ENCODE measurements at regions not wholly inside any gene's neighbourhood (a gene's known extent, or its start where the extent isn't known, plus 50 kb on each side); places are given as distances from the start of the nearest gene placed in this dataset.
"Not testable (repeated sequence)": the region's sequence is repeated elsewhere in the genome, so short reads cannot be mapped to it uniquely, and the experiment has no call there.

DNA sequence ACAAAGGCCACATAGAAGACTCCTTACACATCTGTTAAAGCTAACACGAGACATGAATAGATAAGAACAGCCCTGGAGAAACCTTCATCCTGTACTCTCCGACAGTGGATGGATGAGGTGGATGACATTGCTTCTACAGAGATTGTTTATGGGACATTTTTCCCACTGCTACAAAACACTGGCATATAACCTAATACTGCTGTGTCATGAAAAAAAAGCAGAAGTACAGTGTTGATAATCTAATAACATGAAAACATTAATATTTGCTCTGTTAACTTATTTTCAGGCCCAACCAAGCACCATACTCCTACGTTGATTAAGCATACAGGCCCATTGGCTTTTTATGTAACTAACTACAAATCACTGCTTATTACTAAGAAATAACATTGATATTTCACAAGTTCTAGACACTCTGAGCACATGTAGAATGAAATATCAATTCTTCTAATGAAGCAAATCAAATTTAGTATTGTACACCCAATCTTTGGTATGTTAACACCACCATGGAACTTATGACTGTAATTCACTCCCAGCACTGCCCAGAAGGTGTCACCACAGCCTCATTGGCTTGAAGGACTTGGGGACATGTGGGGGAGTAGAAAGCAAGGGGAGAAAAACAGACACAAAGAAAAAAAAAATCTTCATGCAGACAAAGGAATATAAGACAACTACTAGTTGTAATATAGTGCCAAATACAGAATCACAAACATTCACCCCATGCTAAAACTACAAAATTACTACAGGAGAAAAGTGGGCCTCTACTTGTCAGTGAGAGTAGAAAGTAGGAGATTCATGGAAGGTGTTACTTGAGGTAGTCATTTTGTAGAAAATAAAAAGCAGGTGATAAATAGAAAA, 330.0 kb upstream of the PMFBP1 start:
- DNase-seq, result peak in 1 of 6 experiments; percentile 1

DNA sequence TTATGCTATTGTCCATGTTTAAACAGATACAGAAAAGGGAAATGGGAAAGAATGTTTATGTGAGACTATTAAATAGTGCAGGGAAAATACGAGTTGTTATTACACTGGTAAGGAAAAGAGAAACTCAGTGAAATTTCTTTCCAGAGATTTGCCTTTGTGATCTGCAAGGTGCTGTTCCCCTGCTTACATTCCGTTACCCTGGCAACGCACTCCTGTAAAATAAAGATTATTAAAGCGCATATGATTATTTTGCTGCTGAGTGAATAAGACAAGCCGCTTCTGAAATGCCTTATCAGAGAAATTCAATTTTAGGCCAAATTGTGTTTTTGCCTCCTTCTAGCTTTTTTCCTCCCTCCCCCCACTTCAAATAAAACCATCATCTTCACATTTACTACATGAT, 328.6 kb upstream of the PMFBP1 start:
- no peak for DNase-seq

DNA sequence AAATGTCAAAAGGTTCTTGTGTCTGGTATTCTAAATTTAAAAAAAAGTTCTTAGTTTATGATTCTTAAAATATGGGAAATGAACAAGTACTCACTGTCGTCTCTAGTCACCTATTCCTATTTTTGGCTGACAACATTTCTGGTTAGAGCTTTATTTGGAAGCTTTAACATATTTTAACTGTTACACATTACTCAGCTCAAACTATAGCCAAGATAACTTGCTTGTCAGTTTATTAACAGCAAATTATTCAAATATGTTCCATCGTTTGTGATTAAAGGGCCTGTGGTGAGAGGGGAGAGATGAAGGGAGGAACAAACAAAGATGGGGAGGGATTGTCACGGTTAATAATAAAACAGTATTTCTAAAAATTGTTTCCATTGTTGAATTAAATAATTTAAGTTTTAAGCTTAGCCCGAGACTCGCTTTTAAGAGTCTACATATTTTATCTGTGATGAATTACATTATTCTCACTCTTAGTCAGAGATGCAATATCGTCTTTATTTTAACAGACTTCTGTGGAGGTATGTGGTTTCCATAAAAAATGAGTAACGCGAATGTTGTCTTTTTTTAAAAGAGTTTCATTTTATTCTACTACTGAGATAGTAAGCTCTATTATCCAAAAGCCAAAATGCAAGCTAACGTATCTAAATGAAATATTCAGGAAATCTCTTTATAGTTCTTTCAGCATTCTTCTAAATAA, 321.9 kb upstream of the PMFBP1 start:
- DNase-seq, result no peak

DNA sequence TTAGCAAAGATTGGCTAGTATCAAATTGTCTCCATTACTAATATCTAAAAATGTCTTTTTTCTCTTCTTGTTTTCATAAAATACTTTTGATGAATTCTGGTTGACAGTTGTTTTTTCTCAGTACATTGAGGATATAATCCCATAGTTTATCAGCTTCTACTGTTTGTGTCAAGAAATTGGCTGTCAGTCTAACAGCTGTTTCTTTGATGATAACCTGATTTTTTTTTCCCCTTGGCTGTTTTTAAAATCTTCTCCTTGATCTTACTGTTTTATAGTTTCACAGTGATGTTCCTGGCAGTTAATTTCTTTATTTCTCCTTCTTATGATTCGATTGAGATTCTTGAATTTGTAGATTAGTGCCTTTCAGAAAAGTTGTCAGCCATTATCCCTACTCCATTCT, 315.3 kb upstream of the PMFBP1 start:
- DNase-seq, result no peak

DNA sequence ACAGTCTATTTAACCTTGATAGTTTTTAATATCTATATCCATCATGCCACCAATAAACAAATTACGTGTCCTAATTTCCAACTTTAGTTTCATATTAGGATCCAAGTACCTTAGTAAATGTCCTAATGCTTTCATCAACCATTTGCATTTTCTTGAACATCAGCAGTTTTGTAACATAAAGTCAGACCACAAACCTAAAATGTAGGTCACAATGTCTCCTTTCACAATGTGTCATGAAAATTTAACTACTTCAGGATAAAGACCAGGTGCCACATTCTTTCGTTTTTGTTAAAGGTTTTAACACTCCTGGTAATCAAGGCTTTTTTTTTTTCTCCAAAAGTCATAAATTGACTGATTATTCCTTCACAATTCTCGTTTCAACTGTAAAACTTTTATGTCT, 310.7 kb upstream of the PMFBP1 start:
- no peak for DNase-seq

DNA sequence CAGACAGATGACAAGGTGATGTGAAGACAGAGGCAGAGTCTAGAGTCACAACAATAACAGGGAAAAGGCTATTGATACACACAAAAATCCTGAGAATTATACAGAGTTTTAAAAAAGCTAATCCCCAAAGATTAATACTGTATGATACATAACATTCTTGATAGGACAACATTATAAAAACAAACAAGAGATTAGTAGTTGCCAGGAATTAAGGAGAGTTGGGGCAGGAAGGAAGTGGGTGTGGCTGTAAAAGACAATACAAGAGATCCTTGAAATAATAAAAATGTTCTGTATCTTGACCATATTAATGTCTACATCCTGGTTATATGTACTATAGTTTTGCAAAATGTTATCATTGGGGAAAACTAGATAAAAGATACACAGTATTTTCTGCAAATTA, 309.5 kb upstream of the PMFBP1 start:
- no peak for DNase-seq

DNA sequence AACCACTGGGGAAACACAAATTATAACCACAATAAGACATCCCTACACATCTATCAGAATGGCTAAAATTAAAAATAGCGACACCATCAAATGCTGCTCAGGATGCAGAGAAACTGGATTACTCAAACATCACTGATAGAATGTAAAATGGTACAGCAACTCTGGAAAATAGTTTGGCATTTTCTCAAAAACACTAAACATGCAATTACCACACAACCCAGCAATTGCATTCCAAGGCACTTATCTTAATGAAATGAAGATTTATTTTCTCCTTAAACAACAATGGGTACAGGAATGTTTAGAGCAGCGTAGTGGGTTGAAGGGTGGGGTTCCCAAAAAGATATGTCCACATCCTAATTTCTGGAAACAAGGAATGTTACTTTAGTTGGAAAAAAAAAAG, 309.0 kb upstream of the PMFBP1 start:
- no peak for DNase-seq

DNA sequence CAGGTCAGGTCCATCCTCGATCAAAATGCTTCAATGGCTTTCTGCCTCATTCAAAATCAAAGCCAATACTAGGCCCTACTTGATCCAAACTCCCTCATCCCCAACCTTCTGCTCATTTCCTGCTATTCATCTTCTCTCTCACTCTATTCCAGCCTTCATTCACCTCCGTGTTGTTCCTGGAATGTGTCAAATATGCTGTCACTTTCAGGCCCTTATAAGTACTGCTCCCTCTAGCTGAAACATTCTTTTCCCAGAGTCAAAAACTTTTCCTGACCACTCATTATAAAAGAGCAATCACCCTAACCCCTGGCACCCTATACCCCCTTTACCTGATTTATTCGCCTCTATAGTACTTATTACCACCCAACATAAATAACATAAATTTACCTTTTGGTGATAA, 303.7 kb upstream of the PMFBP1 start:
- no peak for DNase-seq

DNA sequence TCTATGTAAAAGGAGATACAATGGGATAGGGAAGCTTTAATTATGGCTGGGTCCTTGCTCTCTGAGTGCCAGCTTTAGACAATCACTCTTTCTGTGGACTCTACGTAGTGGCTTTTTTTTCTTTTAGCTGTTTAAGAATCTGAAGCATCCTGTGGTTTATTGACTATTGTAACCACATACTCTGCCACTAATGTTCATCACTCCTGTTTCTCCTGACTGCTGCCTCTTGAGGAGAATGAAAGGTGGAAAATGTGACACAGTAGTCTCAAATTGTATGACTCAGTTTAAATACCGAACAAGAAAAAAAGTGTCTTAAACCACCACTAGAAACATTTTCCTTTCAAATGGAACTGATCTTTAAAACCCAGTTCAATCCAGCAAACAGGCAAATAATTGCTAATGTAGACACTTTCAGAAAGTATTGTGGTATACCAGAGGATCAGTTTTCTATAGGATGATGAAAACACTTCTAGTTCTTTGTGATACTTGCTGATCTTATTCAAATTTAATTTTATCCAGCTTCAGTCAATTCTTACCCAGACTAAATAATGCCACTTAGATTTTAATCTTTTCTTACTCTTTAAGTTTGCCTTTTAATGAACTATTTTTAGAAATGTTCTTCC, 302.7 kb upstream of the PMFBP1 start:
- no peak for DNase-seq

DNA sequence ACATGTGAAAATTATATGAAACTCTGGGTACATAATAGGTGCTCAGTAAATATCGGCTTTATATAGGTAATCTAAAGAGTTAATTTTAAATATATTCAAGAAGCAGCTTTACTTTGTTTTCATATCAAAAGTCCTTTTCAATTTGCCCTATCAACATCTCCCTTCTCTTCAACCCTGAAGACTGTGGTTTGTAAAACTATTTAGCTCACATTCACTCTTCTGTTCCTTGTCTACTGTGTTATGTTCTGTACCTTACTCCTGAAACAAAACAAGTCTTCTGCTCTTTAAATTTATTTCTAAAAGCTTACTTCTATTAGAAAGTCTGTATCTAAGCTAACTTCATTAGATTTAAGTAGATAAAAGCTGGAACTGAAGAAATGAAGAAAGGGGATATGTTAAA, 301.7 kb upstream of the PMFBP1 start:
- DNase-seq, result no peak

DNA sequence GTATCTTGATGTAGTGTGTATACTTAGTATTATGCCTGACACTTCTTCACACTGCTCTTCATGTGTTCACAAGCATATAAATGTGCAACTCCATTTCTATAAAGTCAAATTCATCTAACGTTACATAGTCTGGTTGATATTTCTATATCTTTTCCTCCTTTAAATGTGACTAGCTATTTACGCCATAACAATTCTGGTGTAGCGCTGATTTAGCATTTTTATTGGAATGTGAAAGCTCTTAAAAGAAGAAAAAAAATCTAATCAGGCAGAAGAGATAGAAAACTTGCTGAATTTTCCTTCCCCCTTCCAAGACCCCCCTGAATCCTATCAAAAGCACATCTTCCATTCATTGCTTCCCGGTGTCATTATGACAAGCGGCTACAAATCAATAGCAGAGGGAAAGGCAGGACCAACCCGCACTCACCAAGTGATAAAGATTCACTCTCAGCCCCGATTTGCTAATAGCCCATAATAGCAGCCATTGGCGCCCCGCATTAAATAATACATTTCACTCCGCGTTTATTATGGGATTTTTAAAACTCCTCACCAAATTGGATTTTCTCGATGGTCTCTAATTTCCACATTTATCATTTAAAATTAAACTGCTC, 299.5 kb upstream of the PMFBP1 start:
- DNase-seq, result no peak

DNA sequence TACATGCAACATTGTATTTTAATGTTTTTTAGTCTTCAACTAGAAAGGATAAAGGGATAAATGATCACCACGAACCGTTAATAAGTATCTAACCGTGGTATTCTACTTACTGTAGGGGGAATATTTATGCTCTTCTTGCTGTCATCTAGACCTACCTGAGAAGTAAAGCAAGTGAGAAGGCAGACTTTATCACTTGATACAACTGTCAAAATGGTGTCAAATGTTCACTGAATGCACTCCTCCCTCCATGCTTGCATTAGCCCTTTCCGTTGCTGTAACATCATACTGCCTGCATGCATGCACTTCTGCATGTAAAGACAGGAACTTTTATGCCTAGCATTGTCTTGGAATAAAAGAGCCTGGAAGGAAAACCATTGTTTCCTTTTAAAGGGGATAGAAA, 298.6 kb upstream of the PMFBP1 start:
- DNase-seq, result no peak

DNA sequence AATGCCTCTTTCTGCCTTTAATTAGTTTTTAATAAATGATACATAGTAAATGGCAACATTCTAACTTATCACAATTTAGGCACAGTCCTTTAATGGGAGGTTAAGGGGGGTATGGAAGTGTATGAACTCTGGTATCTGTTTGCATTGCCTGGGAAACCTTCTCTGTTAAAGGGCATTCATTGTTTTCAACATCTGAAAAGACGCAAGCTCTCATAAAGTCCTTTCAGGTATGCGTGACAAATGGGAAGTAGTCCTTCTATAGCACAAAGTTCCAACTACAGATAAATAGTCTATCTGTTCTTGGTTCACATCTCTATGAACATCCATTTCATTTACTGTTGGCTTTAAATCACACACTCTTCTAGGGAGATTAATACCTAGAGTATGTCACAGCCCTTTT, 298.0 kb upstream of the PMFBP1 start:
- DNase-seq, result no peak

DNA sequence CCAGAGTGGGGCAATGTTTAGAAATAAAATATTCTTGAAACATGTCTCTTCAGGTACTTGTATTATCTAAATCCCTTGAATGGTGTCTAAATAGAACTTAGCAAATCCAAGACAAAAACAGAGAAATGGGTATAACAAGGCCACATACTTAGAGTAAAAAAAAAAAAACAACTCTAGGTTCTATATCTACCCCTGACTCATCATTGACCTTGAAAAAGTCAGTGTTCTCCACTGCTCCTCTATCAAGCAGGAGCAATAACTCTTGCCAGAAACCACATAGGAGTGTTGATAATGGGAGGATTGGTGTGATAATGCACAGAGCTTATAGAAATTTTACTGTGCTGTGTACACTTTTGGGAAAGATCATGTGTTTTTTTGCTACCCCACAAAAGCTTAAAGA, 296.6 kb upstream of the PMFBP1 start:
- no peak for DNase-seq

DNA sequence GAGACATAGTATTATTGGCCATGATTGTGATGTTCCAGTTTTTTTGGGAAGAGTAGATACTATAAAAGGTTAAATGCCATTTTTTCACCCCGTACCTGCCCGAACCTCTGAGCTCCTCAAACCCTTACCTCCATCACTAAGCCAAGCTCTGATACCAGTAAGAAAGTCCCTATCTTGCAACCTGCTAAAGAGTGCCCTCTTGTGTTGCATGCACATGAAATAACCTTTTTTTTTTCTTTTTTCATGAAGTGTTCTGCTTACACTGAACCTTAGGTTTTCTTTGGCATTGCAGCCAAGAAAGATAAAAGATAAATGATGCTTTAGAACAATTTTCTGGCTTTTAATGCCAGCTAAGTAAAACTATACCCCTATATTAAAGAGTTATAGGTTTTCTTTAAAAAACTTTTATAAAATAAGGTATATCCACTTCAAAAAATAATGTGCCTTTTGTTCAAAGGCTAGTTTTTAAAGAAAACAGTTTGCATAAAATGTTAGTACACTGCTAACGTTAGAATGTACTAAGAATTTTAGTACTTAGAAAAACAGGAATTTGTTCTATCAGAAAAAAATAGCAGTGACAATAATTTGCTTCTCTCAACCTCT, 295.3 kb upstream of the PMFBP1 start:
- DNase-seq, result no peak

DNA sequence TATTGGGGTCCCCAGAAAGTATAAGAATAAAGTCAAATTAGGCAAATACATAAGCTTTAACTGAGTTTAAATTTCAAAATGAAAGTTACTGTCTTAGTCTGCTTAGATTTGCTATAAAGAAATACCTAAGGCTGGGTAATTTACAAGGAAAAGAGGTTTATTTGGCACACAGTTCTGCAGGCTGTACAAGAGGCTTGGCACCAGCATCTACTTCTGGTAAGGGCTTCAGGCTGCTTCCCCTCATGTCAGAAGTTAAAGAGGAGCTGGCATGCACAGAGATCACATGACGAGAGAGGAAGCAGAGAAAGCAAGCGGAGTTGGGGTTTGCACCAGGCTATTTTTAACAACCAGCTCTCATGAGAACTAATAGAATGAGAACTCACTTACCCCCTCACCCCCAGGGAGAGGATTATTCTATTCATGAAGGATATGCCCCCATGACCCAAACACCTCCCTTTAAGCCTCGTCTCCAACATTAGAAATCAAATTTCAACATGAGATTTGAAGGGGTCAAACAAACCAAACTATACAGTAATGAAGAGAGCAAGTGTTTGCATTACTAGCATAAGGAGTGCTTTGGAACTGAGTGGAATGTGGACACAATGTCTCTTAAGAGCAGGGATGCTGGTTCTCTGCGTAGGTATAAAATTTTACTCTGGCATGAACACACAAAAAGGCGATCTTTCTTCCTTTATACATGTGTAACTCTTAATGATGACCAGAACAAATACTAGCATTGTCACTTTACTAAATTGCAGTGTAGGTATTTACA, 292.8 kb upstream of the PMFBP1 start:
- no peak for DNase-seq

DNA sequence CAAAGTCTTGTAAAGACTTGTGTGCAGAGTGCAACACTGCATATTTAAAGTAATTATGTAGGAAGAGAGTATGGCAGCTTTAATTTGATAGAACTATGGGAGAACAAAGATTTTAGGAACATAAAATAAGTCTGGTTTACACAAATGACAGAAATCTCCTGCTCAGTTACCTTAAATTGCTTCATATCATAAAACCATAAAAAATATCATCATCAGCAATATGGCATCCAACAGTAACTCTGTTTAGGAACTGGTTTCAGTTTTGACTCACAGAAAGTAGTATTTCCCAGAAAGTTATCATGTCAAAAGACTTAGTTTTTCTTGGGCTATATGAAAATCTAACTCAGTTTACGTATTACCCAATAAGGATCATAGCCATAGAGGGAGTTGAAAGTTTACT, 292.1 kb upstream of the PMFBP1 start:
- no peak for DNase-seq

DNA sequence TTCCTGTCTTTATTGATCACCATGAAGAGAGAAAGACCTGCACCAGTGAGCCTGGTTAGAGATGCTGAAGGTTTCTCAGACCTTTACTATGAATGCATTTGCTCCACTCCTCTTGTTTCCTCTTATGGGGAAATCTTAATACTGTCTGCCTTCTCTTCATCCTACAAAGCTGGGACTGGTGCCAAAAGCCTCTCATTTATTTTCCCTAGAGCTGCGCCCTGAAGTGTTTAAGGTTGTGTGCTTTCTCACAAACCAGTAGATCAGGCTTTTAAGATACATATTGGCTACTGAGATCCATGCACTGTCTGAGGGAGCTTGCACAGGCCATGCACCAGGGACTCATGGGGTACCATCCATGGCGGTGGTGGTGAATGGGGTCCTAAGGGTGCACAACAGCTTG, 286.1 kb upstream of the PMFBP1 start:
- no peak for DNase-seq

DNA sequence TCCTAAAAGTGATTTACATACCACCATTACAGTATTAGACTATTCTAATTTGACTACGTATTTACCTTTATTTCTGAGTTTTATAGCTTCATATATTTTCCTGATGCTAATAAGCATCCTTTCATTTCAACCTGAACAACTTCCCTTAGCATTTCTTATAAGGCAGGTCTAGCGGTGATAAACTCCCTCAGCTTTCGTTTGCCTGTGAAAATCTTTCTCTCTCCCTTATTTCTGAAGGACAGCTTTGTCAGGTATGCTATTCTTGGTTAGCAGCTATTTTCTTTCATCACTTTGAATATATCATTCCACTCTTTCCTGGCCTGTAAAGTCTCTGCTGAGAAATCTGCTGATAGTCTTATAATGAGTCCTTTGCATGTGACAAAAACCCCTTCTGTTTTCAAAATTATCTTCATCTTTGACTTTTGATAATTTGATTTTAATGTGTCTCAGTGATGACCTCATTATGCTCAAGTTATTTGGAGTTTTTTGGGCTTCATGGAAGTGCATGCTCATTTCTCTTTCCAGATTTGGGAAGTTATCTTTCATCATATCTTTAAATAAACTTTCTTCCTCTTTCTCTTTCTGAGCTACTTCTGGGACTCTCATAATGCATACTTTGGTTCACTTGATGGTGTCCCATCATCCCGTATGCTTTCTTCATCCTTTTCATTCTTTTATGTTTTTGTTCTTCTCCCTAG, 285.4 kb upstream of the PMFBP1 start:
- no peak for DNase-seq

DNA sequence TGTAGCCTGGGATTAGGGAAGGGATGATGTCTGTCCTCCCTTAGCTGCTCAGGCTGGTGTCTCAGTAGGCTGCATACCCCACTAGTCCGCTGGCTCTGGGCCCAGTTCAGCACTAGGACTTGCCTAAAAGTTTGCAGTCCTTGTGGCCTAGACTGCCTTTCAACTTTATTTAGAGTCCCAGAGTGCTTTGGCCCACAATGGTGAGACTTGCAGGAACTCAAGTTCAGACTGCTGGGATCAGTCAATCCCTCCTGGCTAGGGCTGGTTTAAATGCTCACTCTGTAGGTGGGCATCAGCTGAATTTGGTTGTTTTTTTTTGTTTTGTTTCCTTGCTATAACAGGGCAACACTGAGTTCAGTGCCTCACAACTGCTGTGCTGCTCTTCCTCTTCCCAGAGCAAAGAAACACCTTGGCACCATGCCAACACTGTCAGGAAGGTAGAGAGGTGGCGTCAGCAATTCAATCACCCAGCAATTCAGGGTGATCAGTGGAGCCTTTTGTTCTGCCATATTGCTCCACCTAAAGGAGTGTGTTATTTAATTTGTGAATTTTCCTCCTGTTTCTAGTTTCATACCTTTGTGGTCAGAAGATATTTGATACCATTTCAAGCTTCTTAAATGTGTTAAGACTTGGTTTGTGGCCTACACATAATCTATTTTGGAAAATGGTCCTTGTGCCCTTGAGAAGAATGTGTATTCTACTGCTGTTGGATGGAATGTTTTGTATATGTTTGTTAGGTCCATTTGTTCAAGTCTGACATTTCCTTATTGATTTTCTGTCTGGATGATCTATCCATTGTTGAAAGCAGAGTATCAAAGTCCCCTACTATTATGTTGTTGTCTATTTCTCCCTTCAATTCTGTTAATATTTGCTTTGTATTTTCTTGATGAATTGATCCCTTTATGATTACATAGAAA, 284.0 kb upstream of the PMFBP1 start:
- DNase-seq, result no peak

DNA sequence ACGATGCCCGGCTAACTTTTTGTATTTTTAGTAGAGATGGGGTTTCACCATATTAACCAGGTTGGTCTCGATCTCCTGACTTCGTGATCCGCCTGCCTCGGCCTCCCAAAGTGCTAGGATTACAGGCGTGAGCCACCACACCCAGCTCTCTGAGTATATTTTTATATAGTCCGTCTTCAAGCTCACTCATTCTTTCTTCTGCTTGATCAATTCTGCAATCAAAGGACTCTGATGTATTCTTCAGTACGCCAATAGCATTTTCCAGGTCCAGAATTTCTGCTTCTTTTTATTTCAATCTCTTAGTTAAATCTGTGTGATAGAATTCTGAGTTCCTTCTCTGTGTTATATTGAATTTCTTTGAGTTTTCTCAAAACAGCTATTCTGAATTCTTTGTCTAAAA, 281.9 kb upstream of the PMFBP1 start:
- not testable (repeated sequence) for DNase-seq

Data from stimulated activated naive CD4-positive, alpha-beta T cell (primary cell).